IMR-90 (cell line): ENCODE measurements at regions not wholly inside any gene's neighbourhood (a gene's known extent, or its start where the extent isn't known, plus 50 kb on each side); places are given as distances from the start of the nearest gene placed in this dataset.

Source experiments
- BHLHE40 ChIP-seq: fragments of 150-350 bp; IDR thresholded peaks from 2 replicates; pipeline ENCODE4 v1.6.1; 2016; ENCODE audit warnings: mild to moderate bottlenecking, low read depth, low read length
- CEBPB ChIP-seq: IDR thresholded peaks from 2 replicates; pipeline ENCODE4 v1.6.1; 2012; ENCODE audit warnings: low read depth, low read length, improper control_type of control experiment
- CHD1 ChIP-seq: IDR thresholded peaks from 2 replicates; pipeline ENCODE4 v1.6.1; 2012; ENCODE audit warnings: low read depth, low read length, improper control_type of control experiment
- CTCF ChIP-seq: conservative IDR thresholded peaks from 2 replicates; pipeline ENCODE4 v1.5.1; 2012; ENCODE audit warnings: mild to moderate bottlenecking, low read depth, low read length, improper control_type of control experiment
- MAFK ChIP-seq: IDR thresholded peaks from 2 replicates; pipeline ENCODE4 v1.6.1; 2012; ENCODE audit warnings: low read depth, low read length, improper control_type of control experiment
- MAZ ChIP-seq: IDR thresholded peaks from 2 replicates; pipeline ENCODE4 v1.6.1; 2012; ENCODE audit warnings: low read depth, mild to moderate bottlenecking, low read length, improper control_type of control experiment, moderate library complexity, borderline replicate concordance
- MXI1 ChIP-seq: IDR thresholded peaks from 2 replicates; pipeline ENCODE4 v1.6.1; 2012; ENCODE audit warnings: low read depth, mild to moderate bottlenecking, low read length, moderate library complexity, borderline replicate concordance
- NFE2L2 ChIP-seq: fragments of 150-350 bp; IDR thresholded peaks from 2 replicates; pipeline ENCODE4 v1.6.1; 2016; ENCODE audit warnings: low read depth, mild to moderate bottlenecking, low read length
- POLR2A ChIP-seq: IDR thresholded peaks from 2 replicates; pipeline ENCODE4 v1.6.1; 2012; ENCODE audit warnings: mild to moderate bottlenecking, low read depth, low read length
- RAD21 ChIP-seq: IDR thresholded peaks from 2 replicates; pipeline ENCODE4 v1.6.1; 2012; ENCODE audit warnings: low read length, improper control_type of control experiment
- RCOR1 ChIP-seq: IDR thresholded peaks from 2 replicates; pipeline ENCODE4 v1.6.1; 2012; ENCODE audit warnings: mild to moderate bottlenecking, low read length, improper control_type of control experiment; ENCODE audit not compliant: insufficient replicate concordance
- RFX5 ChIP-seq: IDR thresholded peaks from 2 replicates; pipeline ENCODE4 v1.8.0; 2012; ENCODE audit warnings: low read depth, mild to moderate bottlenecking, low read length, moderate library complexity
- SMC3 ChIP-seq: fragments of 150-350 bp; IDR thresholded peaks from 2 replicates; pipeline ENCODE4 v1.6.1; 2016; ENCODE audit warnings: low read depth, mild to moderate bottlenecking, antibody characterized with exemption, low read length, moderate library complexity
- TF ChIP-seq, protein P1 (sequence below): fragments of 150-350 bp; IDR thresholded peaks from 2 replicates; pipeline ENCODE4 v1.6.1; 2016; ENCODE audit warnings: low read depth, mild to moderate bottlenecking, low read length, moderate library complexity, borderline replicate concordance

DNA sequence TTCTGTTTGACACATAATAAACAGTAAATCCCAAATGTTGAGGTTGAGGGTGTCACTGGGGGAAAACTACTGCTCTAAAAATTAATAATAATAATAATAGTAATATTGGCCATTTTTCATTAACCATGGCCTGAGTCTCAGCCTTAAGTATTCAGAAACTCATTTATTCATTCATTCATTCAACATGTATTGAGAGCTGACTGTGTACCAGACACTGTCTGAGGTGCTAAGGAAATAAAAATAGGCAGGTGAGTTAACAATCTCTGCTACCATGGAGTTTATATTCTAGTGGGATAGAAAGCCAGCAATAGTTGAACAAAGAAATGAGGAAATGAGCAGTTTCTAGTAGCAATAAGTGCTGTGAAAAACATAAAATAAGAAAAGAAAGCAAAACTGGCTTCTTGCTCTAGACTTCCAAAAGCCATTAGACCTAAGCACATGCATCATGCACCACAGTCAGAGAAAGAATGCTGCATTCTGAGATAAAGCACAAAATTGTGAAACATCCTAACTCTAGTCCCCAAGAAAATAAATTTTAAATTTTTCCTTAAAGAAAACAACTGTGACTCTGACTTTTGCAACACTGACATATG is 278.7 kb downstream of the RCHY1 start:
- no peak for TF ChIP-seq CTCF
- TF ChIP-seq MXI1, result no peak
- TF ChIP-seq SMC3, result no peak
- TF ChIP-seq RFX5, result no peak
- no peak for TF ChIP-seq POLR2A
- no peak for TF ChIP-seq RAD21
- TF ChIP-seq RCOR1, result no peak
- no peak for TF ChIP-seq BHLHE40
- no peak for TF ChIP-seq MAFK
- no peak for TF ChIP-seq CHD1
- TF ChIP-seq CEBPB, result no peak
- TF ChIP-seq, protein P1, sequence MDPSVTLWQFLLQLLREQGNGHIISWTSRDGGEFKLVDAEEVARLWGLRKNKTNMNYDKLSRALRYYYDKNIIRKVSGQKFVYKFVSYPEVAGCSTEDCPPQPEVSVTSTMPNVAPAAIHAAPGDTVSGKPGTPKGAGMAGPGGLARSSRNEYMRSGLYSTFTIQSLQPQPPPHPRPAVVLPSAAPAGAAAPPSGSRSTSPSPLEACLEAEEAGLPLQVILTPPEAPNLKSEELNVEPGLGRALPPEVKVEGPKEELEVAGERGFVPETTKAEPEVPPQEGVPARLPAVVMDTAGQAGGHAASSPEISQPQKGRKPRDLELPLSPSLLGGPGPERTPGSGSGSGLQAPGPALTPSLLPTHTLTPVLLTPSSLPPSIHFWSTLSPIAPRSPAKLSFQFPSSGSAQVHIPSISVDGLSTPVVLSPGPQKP, result no peak
- TF ChIP-seq MAZ, result no peak
- TF ChIP-seq NFE2L2, result no peak
